NCI-H748 (cell line): ENCODE measurements at regions not wholly inside any gene's neighbourhood (a gene's known extent, or its start where the extent isn't known, plus 50 kb on each side); places are given as distances from the start of the nearest gene placed in this dataset.

Experiments
- DNase-seq: peaks from one replicate; lab custom pipeline; 2025; ENCODE audit not compliant: unreplicated experiment; lab: John Stamatoyannopoulos, UW

DNA sequence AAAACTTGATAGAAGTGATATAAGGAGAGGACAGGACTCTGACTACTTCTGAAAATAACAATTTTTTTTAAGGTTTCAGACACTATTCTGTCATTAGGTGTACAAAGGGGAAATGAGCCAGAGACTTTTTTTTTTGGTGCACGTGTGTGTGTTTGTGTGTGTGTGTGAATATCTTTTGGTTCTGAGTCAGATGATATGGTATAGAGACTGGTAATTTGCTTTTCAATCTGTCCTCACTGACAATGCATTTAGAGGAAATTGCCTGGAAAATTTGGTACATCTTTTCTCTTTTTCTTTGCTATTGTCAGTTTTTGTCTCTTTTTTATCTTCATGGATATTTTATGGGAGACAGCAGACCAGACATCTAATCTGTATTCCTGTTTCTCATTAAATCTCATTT lies 59.3 kb downstream of the DDIT4L start:
- no peak for DNase-seq

DNA sequence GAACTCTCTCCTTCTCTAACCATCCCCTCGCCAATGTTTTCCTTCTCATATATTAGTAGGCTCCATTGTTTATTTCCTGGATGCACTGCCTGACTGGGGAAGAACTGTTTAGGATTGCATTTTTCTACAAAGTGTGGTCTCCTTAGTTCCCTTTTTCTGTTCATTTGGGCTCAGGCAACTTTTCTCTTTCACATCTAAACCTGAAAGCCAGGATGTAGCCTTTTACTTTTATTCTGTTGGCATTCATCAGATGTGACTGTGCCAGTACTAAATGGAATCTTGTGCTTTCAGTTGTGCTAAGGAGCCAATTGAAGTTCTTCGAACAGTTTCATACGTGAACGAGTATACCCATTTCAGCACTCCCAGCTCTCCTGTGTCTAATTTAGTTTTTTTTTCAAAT lies 59.8 kb downstream of the DDIT4L start:
- DNase-seq, result no peak

DNA sequence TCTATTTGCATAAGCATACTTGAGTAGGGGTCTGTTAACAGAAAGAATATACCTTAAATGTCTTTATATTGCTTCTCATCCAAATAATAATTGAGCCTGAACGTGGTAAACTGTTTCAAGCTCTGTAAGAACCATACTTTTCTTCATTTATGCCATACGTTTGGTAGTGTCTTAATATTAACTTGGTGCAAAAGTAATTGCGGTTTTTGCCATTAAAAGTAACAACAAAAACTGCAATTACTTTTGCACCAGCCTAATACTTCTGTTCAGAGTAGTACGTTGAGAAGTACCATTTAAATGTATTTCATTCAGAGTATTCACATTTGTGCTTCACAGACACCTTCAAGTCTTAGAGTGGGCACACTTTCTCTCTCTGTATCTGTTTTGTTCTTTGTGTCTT lies 60.5 kb downstream of the DDIT4L start:
- no peak for DNase-seq

DNA sequence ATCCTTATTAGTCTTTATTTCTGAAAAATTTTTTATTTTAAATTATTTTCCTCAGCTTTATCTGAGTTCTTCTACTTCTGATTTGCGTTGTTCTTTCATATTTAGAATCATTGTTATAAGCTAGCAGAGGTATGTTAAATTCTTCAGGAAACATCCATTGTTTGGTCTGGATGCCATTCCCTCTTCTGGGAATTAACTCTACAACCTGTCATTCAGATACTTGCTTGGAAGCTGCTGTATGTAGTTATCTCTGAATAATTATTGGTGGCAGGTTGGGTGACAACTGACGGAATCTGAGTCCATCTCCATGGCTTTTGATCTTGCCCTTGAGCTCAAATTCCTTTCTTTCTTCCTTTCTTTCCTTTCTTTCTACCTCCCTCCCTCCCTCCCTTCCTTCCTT lies 61.9 kb downstream of the DDIT4L start:
- DNase-seq, result no peak

DNA sequence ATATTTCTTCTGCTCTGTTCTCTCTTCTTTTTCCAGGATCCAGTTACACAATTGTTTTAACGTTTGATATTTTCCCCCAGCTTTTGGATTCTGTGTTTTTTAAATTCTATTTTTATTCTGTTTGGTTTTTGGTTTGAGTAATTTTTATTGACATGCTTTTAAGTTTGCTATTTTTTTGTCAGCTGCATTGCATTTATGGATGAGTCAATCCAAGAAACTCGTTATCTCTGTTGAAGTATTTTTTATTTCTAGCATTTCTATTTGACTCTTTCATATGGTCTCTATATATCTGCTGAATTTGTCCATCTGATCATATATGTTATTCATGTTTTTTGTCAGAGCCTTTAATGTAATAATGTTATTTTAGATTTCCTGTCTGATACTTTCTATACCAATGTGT lies 65.6 kb downstream of the DDIT4L start:
- no peak for DNase-seq

DNA sequence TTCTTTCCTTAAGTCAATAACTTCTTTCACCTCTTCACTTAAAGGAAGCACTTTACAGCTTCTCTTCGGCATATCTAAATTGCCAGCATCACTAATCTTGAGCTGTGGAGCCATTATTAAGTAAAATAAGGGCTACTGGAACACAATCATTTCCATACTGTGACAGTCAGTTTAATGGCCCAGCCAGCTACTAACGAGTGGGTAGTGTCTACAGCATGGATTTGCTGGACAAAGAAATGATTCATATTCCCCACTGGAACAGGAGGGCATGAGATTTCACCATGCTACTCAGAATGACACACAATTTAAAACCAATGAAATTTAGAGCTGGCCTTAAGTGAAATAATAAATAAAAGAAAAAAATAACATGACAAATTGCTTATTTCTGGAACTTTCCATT lies 72.1 kb downstream of the DDIT4L start:
- DNase-seq, result no peak

DNA sequence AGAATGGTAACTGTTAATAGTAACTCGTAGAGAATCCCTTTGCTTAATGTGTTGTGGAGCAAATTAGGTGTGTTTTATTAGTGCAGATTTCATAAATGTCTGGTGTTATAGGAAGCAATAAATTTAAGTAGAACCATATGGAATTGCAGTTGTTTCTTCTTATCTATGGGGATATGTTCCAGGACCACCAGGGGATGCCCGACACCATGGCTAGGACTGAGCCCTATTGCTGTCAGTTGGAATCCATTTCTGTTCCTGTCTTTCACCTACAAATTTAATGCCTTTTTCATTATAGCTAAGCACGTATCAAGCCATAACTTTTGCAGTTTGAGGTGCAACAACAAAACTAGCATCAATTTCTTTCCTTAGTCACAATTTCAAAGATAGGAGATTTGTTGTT lies 72.5 kb downstream of the DDIT4L start:
- DNase-seq, result no peak

DNA sequence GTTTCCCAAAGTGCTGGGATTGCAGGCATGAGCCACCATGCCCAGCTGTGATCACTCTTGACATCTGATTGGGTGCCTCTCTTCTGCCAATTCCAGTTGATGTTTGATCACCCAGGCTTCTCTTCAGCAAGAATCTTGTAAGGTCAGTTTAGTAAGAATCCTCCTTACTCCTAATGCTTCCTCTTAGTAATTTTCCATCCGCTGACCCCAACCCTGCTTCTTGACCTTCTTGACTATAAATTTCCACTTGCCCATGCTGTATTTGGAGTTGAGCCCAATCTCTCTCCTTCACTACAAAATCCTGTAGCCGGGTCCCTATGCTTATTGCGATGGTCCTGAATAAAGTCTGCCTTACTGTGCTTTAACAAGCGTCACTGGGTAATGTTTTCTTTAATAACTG lies 75.4 kb downstream of the DDIT4L start:
- DNase-seq, result no peak

DNA sequence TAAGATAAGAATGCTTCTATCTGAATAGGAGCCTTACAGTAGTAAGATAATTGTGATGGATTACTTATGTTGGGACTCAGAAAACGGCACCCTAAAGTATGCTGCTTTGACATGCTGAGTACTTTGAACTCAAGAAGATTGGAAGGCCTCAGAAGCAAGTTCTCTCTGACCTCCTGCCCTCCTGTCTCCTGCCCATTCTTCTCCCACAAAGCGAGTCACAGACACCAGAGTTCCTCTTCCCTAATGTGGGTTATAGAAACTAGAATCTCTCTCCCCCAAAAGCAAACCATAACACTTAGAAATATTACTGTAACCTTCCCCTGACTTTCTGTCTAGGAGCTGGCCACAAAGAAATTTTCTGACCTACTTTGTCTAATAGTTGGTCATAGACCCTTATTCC lies 76.5 kb downstream of the DDIT4L start:
- DNase-seq, result no peak

DNA sequence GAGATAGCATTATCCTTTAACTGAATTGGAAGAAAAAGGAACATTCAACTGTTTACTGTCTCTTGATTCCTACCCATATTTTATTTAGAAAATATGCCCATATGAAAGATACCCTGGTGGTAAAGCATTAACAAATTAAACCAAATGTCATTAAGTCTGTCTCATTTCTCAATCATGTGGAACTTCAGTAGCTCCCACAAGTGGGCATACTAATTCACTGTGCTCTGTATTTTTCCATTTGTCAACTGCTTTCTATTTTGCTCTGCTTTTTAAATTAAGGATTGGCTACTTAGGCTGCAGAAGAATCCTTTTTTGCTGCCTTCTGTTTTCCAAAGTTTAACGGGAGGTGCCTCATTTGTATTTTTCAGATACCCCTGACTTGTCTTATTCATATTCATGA lies 77.2 kb downstream of the DDIT4L start:
- DNase-seq, result no peak

DNA sequence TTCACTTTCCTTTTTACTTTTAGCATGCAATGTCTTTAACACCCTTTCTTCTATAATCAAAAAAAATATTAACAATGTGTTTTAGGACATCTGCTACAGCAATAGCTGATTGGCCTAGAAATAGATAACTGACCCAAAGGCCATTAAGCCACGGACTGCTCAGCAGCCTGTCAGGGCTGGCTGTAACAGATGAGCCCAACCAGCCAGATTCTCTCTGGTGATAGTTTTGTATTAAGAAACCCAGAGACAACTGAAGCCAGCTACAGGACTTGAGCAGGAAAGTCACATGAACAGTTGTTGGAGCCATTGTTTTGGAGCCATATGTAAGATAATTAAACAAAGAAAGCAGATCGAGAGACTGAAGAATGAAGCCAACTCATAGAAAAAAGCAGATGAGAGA lies 80.3 kb downstream of the DDIT4L start:
- DNase-seq, result no peak

DNA sequence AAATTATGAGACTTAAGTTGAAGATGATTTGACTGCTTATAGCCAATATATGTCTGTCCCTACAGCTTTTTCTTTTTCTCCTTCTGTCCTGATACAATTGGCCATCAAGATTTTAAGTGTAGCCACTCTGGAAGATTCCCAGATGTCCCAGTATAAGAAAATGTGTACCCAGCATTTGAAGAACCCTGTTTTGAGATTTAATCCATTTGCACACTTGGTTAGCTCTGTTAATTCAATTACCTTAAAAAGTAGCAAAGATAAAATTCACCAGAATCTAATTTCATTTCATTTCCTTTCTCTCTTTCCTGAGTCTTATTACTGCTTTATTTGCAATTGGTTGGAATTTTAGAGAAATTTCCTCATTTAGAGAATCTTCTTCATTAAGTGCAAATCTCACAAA lies 81.4 kb downstream of the DDIT4L start:
- DNase-seq, result no peak

DNA sequence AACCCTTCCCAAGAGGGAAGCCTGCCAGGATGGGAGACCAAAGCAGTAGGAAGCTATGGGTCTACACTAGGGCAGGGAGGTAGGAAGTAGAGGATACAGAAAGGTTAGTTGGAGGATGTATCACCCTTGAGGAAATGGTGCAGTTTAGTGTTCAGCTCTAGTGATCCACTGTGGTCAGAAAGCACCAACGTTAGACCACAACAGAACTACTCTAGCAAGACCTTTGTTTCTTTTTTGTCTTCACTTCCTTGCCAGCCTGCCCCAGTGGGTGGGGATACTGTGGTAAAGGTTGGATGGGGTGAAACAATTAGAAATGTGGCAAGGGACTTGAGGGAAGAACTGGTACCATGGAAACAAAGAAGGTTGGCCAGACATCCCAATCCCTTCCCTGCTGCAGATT lies 83.3 kb downstream of the DDIT4L start:
- no peak for DNase-seq

DNA sequence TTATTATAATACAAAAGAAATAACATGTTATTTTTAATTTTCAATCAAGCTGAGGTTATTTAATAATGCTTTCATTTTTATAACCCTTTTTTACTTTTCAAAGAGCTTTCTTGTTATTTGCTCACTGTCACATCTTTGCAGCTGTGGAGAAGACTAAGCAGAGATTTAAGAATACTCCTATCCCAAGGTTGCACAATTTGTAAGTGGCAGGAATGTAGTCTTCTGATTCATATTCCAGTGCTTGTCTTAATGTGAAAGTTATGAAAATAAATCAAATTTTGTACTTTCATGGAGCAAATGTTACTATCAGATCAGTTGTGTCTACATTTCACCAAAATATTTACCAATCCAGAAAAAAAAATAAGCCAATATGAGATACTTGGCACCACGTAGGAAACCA lies 86.6 kb downstream of the DDIT4L start:
- DNase-seq, result no peak

DNA sequence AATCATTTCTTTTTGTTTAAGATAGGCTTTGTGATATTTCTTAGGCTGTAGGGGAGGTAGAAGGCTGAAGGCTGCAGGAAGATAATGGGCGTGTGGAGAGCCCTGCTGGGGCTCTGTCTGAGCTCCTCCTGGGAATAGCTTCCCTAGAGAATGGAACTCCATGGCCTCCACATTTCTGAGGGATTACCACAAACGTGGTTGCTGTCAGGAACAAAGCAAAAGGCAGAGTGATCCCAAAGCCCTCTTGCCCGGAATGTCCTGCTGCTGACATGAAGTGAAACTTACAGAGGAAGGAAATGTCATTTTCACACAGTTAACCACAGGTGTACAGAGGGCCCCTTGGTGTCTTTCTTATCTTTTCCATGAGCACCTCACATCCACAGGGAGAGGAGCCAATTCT lies 89.3 kb downstream of the DDIT4L start:
- no peak for DNase-seq

DNA sequence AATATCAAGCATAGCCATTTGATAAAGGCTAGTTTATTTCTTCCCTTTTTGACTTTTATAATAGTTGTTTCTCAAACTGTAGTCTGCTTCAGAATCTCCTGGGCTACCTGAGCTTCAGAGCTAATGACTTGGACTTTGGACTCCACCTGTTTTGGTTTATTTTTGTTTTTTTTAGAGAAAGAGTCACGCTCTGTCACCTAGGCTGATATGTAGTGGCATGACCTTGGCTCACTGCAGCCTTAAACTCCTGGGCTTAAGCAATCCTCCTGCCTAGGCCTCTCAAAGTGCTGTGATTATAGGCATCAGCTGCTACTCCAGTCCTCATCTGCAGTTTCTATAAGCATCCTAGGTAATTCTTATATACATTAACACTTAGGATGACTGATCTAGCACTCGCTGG lies 90.5 kb downstream of the DDIT4L start:
- no peak for DNase-seq

DNA sequence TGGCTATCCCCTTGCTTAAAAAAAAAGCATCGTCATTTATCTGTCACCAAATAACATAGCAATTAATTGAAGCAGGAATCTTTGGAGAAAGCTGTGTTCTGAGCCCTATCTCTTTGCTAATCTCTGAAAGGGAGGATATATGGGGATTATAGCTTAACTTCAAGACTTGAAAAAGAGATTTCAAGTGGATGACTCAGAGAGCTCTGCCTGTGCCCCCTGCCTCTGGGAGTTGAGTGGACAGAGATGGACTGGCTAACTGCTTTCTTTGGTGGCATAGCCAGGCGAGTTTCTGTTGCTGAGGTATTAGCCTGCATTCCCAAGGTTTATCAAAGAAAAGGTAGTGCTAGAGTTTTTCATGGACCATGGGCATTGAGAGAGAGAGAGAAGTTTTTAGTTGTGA lies 91.6 kb downstream of the DDIT4L start:
- no peak for DNase-seq

DNA sequence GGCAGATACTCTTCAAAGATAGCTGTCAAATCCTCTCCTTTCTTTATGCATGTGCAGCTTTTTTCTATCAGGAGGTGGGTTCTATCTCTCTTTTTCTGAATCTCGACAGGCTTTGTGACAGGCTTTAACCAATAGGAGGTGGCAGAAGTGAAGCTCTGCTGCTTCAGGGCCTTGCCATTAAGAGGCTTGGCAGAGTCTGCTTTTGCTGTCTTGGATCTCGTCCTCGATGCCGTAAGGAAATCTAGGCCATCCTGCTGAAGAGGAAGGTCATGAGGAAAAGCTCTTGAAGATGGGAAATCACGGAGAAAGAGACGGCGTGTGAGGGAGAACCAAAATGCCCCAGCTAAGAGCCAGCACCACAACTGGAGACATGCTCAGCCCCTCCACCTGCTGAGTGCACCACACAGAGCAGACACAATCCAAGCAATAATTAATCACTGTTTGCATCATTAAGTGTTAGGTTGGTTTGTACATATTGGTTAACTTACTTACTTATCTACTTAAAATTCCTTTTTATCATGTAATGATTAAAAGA lies 92.2 kb downstream of the DDIT4L start:
- DNase-seq, result no peak

DNA sequence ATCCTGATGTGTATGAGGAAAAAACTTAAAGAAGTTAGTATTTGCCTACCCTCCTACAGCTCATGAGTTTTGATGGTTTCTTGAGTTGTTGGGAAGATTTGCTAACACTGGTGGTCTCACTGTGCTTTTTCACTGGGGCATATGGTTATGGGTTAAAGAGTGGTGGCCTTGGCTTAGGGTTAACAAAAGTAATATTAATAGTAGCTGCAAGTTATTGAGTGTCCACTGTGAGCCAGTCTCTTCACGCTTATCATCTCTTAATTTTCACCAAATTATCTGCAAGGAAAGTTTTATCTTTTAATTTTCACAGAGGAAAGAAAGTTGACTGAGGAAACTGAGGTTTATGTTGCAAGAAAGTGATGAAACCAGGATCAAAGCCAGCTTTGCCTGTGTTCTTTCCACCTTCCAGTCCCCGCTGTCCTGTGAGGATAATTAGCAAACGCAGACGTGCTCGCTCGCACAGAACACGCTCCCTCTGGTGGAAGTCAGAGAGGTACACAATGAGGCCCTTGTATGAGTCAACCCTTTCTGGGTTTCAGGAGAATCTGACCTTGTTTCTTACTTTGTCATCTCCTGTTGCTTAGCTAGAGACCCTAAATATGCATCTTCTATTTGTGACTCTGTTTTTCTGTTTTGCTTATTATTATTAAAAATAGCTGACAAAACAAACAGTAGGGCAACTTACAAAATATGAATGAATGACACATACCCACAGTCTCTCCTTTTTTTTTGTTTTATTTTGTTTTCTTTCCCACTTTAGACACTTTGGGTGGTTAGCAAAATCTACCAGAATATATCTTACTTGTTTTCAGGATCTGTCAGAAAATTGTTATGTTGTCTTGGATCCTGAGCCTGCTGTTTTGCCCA lies 94.3 kb downstream of the DDIT4L start:
- DNase-seq, result peak; percentile 67

DNA sequence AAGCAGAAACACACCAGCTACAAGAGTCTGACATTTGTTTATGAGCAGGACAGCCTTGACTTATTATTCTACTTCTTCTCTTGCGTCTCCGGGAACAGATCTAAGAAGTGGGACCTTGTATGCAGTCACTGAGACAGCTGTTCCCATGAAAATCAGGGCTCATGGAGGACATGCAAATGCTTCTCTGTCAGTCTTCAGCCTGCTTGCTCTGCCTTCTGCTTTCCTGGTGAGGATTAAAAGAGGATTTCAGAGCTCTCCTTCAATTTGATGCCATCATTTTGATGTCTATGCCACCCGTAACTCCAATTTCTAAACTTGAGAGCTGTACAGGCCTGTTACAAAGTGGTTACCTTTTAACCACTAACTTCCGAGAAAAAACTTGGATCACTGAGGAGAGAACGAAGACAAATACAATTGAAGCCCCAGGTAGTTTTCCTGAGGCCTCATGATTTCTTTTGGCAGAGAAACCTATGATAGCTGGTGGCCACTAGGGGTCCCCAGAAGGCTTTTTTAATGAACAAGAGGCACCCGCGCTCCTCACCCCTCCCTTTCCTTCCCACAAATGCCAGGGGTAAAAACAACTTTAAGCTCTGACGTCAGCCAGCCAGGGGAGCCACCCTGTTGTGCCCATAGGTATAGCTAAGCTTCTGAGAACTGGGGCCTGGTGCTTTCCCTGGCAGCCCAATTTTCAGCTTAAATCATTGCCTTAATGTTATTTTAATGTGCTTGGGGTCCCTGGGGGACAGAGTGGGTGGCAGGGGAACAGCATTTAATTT lies 97.0 kb downstream of the DDIT4L start:
- DNase-seq, result peak; percentile 86

DNA sequence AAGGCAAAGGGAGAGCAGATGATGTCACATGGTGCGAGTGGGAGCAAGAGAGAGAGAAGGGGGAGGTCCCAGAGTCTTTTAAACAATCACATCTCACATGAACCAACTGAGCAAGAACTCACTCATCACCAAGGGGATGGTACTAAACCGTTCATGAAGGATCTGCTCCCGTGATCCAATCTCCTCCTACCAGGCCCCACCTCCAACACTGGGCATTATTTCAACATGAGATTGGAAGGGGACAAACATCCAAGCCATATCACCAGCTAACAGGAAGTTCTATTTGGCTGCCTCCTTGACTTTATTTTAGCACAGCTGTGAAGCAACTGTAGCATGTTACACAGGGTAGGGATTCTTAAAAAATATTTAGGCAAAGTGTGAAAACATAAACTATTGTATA lies 102.5 kb downstream of the DDIT4L start:
- DNase-seq, result no peak

DNA sequence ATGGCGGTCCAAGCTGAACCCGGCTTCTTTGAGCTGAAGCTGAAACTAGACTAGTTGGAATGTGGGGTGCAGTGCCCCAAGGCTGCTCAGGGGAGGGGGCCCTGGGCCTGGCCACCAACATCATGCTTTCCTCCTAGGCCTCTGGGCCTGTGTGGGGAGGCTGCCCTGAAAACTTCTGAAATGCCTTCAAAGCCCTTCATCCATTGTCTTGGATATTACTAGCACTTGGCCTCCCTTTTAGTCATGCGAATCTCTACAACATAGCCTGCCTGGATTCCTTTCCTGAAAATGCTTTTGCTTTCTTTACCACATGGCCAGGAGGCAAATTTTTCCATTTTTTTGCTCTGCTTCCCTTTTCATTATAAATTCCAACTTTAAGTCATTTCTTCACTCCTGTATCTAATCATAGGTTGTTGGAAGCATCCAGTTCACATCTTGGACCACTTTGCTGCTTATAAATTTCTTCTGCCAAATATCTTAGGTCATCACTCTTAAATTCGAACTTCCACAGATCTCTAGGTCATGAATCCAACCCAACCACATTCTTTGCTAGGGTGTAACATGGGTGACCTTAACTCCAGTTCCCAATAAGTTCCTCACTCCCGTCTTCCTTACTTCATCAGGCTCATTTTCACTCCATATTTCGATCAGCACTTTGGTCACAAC lies 103.4 kb downstream of the DDIT4L start:
- DNase-seq, result no peak
